K562 (cell line): ENCODE measurements at regions not wholly inside any gene's neighbourhood (a gene's known extent, or its start where the extent isn't known, plus 50 kb on each side); places are given as distances from the start of the nearest gene placed in this dataset.
"Not testable (repeated sequence)": the region's sequence is repeated elsewhere in the genome, so short reads cannot be mapped to it uniquely, and the experiment has no call there.

ENCODE experiments used
- ATAC-seq: fragments of 200-7000 bp; cut with Tn5 transposase; 3 replicates; pipeline ENCODE4 v1.9.1; 2020; ENCODE audit warnings: moderate library complexity
- BruUV-seq: library from RNA; stranded (reverse); fragments of 400-500 nt; replicated peaks from 2 replicates; lab custom pipeline; 2021; lab: Mats Ljungman, UMichigan
- CTCF ChIA-PET: fragments of 300-600 bp; formaldehyde crosslinking; extraction: SDS; loops from one replicate; lab custom pipeline; 2021; ENCODE audit warnings: low intra/inter-chr PET ratio; lab: Yijun Ruan, JAX
- POLR2A ChIA-PET: fragments of 300-600, 350-650 bp; sonication (Branson Sonifier 250); formaldehyde crosslinking; extraction: SDS; loops from one replicate; lab custom pipeline; 2021; ENCODE audit warnings: antibody characterized with exemption, inconsistent platforms; lab: Yijun Ruan, JAX
- DNase-seq, 4 experiments: peaks; one replicate each; pipeline versions ENCODE4 v3.0.0 to v3.0.0-alpha.2; 2011 to 2018; ENCODE audit warnings: low spot score in 3 of 4, mixed read lengths in 3 of 4; ENCODE audit errors: extremely low read depth in 1 of 4
- FAIRE-seq: peaks from 2 replicates; lab custom pipeline; 2011; peaks lifted over from hg19 to GRCh38; lab: Jason Lieb, UNC
- H2AFZ ChIP-seq: 2 replicates; pipeline ENCODE4 v1.6.0; 2011; ENCODE audit warnings: low read depth, low read length, control low read depth, inconsistent platforms
- H3K27ac ChIP-seq: fragments of 200-600 bp; 3 replicates; pipeline ENCODE4 v1.8.0; 2011; ENCODE audit warnings: low read depth, mild to moderate bottlenecking, control low read depth, inconsistent platforms, low read length, moderate library complexity, mixed read lengths; ENCODE audit errors: extremely low read depth
- H3K27me3 ChIP-seq, 2 experiments: fragments of 300-600 bp in 1 of 2; 2 replicates in 1 of 2; 3 replicates in 1 of 2; pipeline versions ENCODE4 v1.6.0 to v1.8.0; 2011; ENCODE audit warnings: inconsistent platforms in 2 of 2, low read length in 2 of 2, mild to moderate bottlenecking in 1 of 2, mixed read lengths in 1 of 2, moderate library complexity in 1 of 2; ENCODE audit not compliant: control insufficient read depth in 2 of 2, insufficient read depth in 2 of 2
- H3K36me3 ChIP-seq: fragments of 300-600 bp; 3 replicates; pipeline ENCODE4 v1.8.0; 2011; ENCODE audit warnings: mild to moderate bottlenecking, low read length, inconsistent platforms; ENCODE audit not compliant: control insufficient read depth, insufficient read depth
- H3K4me1 ChIP-seq, 2 experiments: fragments of 200-600 bp in 1 of 2; replicated peaks in 1 of 2; 2 replicates in 1 of 2; 3 replicates in 1 of 2; pipeline versions ENCODE4 v1.5.1 to v1.8.0; 2011; ENCODE audit warnings: inconsistent platforms in 2 of 2, low read length in 2 of 2, mild to moderate bottlenecking in 1 of 2, mixed read lengths in 1 of 2, moderate library complexity in 1 of 2; ENCODE audit not compliant: control insufficient read depth in 2 of 2, insufficient read depth in 2 of 2
- H3K4me2 ChIP-seq: 2 replicates; pipeline ENCODE4 v1.6.1; 2011; ENCODE audit warnings: low read length, control low read depth, inconsistent platforms, mixed read lengths; ENCODE audit not compliant: insufficient read depth
- H3K4me3 ChIP-seq: fragments of 200-600 bp; sonication (generic), shearing (Covaris generic); 2 replicates; pipeline ENCODE4 v1.5.1; 2016; ENCODE audit warnings: control low read depth, inconsistent platforms
- H3K79me2 ChIP-seq: fragments of 200-600 bp; 3 replicates; pipeline ENCODE4 v1.8.0; 2011; ENCODE audit warnings: low read length, inconsistent platforms; ENCODE audit not compliant: control insufficient read depth, insufficient read depth
- H3K9ac ChIP-seq, 2 experiments: 2 replicates each; pipeline versions ENCODE4 v1.6.0 to v1.6.1; 2011; ENCODE audit warnings: low read depth in 2 of 2, low read length in 2 of 2, control low read depth in 1 of 2, inconsistent platforms in 1 of 2, mild to moderate bottlenecking in 1 of 2, mixed read lengths in 1 of 2; ENCODE audit not compliant: insufficient read depth in 1 of 2
- H3K9me1 ChIP-seq: one replicate; pipeline ENCODE4 v1.6.0; 2011; ENCODE audit warnings: inconsistent platforms, mild to moderate bottlenecking, low read length, moderate library complexity; ENCODE audit not compliant: control insufficient read depth, insufficient read depth
- H3K9me3 ChIP-seq: replicated peaks from 2 replicates; pipeline ENCODE4 v1.5.1; 2011; ENCODE audit warnings: low read depth, low read length, inconsistent platforms; ENCODE audit not compliant: control insufficient read depth, insufficient read depth
- H4K20me1 ChIP-seq: replicated peaks from 2 replicates; pipeline ENCODE4 v1.6.1; 2011; ENCODE audit warnings: low read length, inconsistent platforms, mixed read lengths; ENCODE audit not compliant: control insufficient read depth, insufficient read depth
- BRD9 ChIP-seq: fragments of 450-650 bp; IDR thresholded peaks from 2 replicates; pipeline ENCODE4 v1.6.1; 2018; ENCODE audit warnings: low read depth; ENCODE audit not compliant: partially characterized antibody
- ILF3 ChIP-seq: fragments of 450-650 bp; IDR thresholded peaks from 2 replicates; pipeline ENCODE4 v1.6.1; 2018; ENCODE audit warnings: antibody characterized with exemption, mild to moderate bottlenecking, moderate library complexity, borderline replicate concordance
- NFIX ChIP-seq: fragments of 250-450 bp; sonication (Bioruptor Pico); IDR thresholded peaks from 2 replicates; pipeline ENCODE4 v1.4.0; 2020; ENCODE audit warnings: low read depth, mild to moderate bottlenecking, moderate library complexity
- POLR2AphosphoS2 ChIP-seq: IDR thresholded peaks from 2 replicates; pipeline ENCODE4 v1.6.1; 2012; ENCODE audit warnings: low read length, improper control_type of control experiment
- RBM22 ChIP-seq: fragments of 200-400 bp; formaldehyde crosslinking; IDR thresholded peaks from 2 replicates; pipeline ENCODE4 v1.6.1; 2018; ENCODE audit warnings: low read length, low read depth; ENCODE audit not compliant: poor library complexity, severe bottlenecking
- RHOXF2B ChIP-seq: fragments of 250-450 bp; sonication (Bioruptor Pico); conservative IDR thresholded peaks from 2 replicates; pipeline ENCODE4 v1.5.1; 2021
- SPI1 ChIP-seq: IDR thresholded peaks from 2 replicates; pipeline ENCODE4 v1.6.1; 2011; ENCODE audit warnings: low read depth, low read length, control low read depth, borderline replicate concordance
- ZC3H8 ChIP-seq: fragments of 450-650 bp; IDR thresholded peaks from 2 replicates; pipeline ENCODE4 v1.6.1; 2017
- ZNF165 ChIP-seq: fragments of 250-450 bp; sonication (Bioruptor Pico); IDR thresholded peaks from 2 replicates; pipeline ENCODE4 v1.4.0; 2020; ENCODE audit warnings: borderline replicate concordance
- ZNF311 ChIP-seq: fragments of 250-450 bp; sonication (Bioruptor Pico); IDR thresholded peaks from 2 replicates; pipeline ENCODE4 v1.4.0; 2020; ENCODE audit warnings: mild to moderate bottlenecking, moderate library complexity
- WGBS: fragments of 100-300 bp; shearing (Covaris generic); methylation state at CpG from one replicate; pipeline ENCODE4 v1.1.6; 2016; ENCODE audit warnings: low coverage, mixed read lengths; ENCODE audit not compliant: insufficient coverage; ENCODE audit errors: missing lambda C conversion rate; 5-methylcytosine and 5-hydroxymethylcytosine counted together
- in situ Hi-C: fragments of 300-500 bp; cut with MboI; formaldehyde crosslinking; loops from 4 replicates; pipeline ENCODE4 v1.15.0; 2018; ENCODE audit warnings: inconsistent platforms, mixed read lengths
- intact Hi-C: fragments of 100-400 bp; cut with micrococcal nuclease; formaldehyde crosslinking; loops from 2 replicates; pipeline ENCODE4 v1.14.2; 2022

DNA sequence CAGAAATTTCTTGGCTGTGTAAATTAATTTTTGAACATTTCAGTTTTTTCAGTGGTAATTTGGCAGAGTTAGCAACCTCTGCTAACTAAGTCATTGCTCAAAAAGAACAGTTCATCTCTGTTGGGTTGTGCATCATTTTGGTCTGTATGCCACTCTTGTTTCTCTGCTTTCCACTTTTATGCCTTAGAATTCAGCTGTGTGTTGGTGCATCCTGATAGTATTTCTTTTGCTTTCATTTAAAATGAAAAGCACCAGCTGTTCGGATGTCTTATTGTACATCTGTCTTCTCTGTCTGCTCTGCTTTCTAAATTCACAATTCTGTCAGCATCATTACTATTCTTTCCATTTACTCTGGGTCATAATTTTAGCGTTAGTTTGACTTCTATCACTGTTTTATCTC lies 388.2 kb upstream of the NDST4 start (continued):
- no peak for TF ChIP-seq NFIX
- TF ChIP-seq ZC3H8, result no peak
- TF ChIP-seq ZNF311, result no peak
- no peak for TF ChIP-seq BRD9
- TF ChIP-seq RBM22, result no peak
- TF ChIP-seq ZNF165 (CRISPR knock-in tag), result no peak
- TF ChIP-seq POLR2AphosphoS2, result no peak
- no peak for TF ChIP-seq RHOXF2B
- TF ChIP-seq SPI1, result no peak
- no peak for TF ChIP-seq ILF3

DNA sequence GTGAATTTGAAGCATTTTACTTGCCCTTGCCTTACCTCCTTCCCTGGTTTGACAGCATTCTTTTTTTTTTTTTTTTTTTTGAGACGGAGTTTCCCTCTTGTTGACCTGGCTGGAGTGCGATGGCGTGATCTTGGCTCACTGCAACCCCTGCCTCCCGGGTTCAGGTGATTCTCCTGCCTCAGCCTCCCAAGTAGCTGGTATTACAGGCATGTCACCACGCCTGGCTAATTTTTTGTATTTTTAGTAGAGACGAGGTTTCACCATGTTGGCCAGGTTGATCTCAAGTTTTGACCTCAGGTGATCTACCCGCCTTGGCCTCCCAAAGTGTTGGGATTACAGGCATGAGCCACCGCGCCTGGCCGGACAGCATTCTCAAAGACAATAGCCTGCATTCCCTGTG lies 380.4 kb upstream of the NDST4 start:
- H4K20me1 ChIP-seq, H3K27me3 ChIP-seq, H3K4me1 ChIP-seq, ATAC-seq, FAIRE-seq, intact Hi-C loops, H3K4me2 ChIP-seq, BruUV-seq, H3K36me3 ChIP-seq, H3K9ac ChIP-seq, H2AFZ ChIP-seq, H3K9me3 ChIP-seq, H3K9me1 ChIP-seq, H3K27ac ChIP-seq, DNase-seq, H3K79me2 ChIP-seq, H3K4me3 ChIP-seq, POLR2A ChIA-PET, CTCF ChIA-PET, in situ Hi-C loops: not testable (repeated sequence)
- 0% methylated on average over 7 of the region's 10 CpGs for WGBS
